Peyer's patch (tissue), 4 donors: ENCODE measurements at regions not wholly inside any gene's neighbourhood (a gene's known extent, or its start where the extent isn't known, plus 50 kb on each side); places are given as distances from the start of the nearest gene placed in this dataset.

Experiments
- CTCF ChIP-seq, 6 experiments: fragments of 450-650 bp in 4 of 6; fragments of 200-600 bp in 2 of 6; sonication (generic) in 1 of 6; IDR thresholded peaks; one replicate each; pipeline ENCODE4 v1.5.1; 2017 to 2019; ENCODE audit warnings: antibody characterized with exemption in 6 of 6, mild to moderate bottlenecking in 3 of 6, moderate library complexity in 1 of 6
- POLR2A ChIP-seq, 2 donors: fragments of 450-650 bp; IDR thresholded peaks; one replicate each; pipeline ENCODE4 v1.5.1; 2017; ENCODE audit warnings: antibody characterized with exemption in 2 of 2, mild to moderate bottlenecking in 2 of 2, moderate library complexity in 2 of 2

GRCh38 chr20:43855803-43856202, 58.8 kb upstream of the TOX2 start:
- TF ChIP-seq CTCF (IDR thresholded peaks at IDR 0.05) (no peak), POLR2A (IDR thresholded peaks at IDR 0.05) (no peak)
